ENCODE measurements at regions not wholly inside any gene's neighbourhood (a gene's known extent, or its start where the extent isn't known, plus 50 kb on each side); places are given as distances from the start of the nearest gene placed in this dataset.

DNA sequence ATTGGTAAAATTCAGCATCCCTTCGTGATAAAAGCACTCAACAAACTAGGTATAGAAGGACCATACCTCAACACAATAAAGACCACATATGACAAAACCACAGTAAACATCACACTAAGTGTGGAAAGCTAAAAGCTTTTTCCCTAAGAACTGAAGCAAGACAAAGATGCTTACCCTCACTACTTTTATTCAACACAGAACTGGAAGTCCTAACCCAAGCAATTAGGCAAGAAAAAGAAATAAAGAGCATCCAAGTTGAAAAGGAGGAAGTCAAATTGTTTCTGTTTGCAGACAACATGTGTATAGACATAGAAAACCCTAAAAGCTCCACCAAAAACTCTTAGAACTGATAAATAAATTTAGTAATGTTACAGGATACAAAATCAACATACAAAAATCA is 271.7 kb downstream of the RBM43 start:
- CTCF ChIA-PET = no interaction called here
- POLR2A ChIA-PET = no interaction called here

DNA sequence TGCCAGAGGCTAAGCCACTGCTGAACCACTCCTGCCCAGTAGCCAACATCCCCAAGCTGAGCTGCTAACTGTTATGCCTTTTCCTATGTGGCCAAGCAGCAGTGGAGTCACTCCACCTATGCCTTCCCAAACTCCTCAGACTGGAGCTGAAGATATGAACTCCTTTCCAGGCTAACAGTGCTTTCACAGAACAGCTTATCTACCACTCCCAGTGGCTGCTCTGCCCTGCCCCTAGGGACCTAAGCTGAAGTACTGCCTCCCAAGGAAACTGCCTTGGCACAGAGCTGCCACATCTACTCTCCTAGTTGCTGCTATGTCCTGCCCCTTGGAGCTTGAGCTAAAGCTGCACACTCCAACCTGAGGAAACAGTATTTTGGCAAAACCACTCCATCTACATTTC is 275.9 kb downstream of the RBM43 start:
- CTCF ChIA-PET = no interaction called here
- POLR2A ChIA-PET = no interaction called here

DNA sequence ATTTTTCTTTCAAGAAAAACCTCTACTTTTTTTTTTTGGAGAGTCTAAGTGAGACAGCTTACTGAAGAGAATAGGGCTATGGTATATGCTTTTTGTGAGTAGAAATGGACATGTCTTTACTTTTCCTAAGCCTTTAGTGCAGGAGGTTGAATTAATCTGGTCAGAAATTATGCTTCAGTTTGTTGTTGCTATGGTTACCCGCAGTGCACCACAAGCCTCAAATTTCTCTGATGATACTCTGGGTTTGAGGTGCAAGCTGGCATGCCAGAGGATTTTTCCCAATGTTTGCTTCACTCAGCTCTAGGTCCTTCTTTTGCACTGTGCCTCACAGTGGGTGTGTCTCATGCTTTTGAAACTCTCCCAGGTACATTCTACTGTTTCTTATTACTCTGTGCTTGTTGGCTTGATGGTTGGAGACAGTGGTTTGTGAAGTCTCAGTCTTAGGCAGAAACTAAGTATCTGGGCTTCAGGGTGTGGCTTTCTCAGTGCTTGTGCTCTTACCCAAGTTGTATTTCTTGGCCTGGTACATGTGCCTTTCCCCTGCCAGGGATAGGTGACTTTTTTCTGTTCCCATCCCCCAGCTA is 278.3 kb downstream of the RBM43 start:
- ChIA-PET POLR2A (no interaction called here), CTCF (no interaction called here)

DNA sequence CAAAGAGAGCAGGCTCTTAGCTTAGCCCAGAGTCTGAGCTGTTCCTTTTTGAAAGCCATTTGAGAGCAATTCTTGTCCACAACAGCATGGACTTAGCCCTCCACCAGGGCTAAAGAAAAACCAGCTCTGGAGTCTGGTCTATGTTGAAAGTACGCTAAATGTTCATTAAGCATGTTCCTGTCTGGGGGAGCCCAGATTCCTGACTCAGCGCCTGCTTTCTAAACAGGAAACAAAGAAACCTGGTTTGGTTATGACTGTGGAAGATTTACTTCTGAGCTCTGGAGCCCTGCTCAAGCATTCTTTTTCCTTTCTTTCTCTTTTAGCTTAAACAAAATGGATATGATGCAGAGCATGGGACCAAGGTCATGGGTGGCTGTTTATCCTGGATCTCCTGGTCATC is 279.8 kb downstream of the RBM43 start:
- POLR2A ChIA-PET = no interaction called here

DNA sequence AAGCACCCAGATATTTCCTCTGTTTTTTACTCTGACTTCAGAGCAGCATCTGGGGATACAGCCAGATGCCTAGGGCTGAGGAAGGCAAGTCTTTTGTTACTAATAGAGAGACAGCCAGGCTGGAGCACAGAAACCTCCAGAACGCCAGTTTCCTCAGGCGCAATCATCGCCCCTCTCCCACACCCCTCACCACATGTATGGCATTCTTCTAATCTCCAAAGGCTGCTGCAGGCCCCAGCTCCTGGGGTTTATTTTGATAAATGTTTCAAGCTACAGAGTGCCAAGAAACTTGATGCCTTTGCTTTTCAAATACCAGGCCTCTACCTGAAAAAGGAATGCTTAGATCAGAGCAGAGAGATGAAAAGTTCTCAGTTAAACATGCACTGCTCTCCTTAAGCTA is 283.6 kb downstream of the RBM43 start:
- ChIA-PET CTCF (no interaction called here), POLR2A (no interaction called here)

More for the DNA sequence above, 279.8 kb downstream of the RBM43 start:
- CTCF ChIA-PET = no interaction called here

DNA sequence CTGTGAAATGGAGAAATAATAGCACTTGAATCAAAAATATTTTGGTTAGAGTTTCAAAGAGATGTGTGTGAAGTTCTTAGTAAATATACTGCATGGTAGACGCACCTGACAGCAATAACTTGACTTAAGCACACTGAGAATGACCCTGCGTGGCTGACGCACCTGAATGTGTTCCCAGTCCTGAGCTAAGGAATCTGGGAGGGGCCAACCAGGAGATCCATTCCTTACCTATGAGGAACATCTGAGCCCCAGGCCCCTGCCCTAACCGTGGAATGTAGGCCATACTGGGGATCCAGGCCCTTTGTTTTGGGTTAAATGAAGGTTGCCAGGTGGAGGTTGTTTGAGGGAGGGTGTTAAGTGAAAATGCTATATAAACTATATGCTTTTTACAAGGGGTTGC is 284.4 kb downstream of the RBM43 start:
- CTCF ChIA-PET = no interaction called here

DNA sequence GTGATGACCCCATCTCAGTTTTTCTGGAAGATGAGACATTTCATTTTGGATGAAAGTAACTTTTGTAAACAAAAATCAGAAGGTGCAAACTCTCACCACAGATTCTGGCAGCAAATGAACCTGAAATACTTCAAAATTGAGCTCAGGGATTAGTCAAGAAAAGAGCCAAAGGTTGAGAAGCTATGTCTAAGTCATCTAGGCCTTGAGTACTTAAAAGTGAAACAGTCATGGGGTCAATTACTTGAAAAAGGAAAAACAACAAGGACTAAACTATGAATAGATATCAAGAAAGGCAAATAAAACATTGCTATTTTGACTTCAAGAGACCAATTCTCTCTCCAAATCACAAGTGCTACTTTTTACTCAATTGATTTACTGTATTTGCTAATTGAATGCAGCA is 285.1 kb downstream of the RBM43 start:
- ChIA-PET POLR2A (no interaction called here), CTCF (no interaction called here)

More for the DNA sequence above, 284.4 kb downstream of the RBM43 start:
- POLR2A ChIA-PET = no interaction called here

DNA sequence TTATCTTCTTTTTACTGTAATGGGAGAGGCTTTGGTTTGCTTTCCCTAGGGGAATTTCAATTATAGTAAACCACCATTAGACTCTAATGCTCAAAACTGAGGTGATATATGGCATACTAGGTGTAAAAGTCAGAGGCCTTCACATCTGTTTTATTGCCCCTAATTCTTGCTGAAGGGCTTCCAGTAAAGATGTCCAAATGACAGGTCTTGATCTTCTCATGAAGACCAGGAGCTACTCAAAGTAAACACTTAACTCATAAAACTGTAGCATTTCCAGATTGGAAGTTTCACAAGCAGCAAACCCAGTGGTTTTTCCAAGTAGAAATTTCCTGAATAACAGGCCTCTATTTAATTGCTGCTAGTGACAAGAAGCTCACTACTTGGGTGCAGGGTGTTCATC is 286.8 kb downstream of the RBM43 start:
- POLR2A ChIA-PET = no interaction called here
- CTCF ChIA-PET = no interaction called here

DNA sequence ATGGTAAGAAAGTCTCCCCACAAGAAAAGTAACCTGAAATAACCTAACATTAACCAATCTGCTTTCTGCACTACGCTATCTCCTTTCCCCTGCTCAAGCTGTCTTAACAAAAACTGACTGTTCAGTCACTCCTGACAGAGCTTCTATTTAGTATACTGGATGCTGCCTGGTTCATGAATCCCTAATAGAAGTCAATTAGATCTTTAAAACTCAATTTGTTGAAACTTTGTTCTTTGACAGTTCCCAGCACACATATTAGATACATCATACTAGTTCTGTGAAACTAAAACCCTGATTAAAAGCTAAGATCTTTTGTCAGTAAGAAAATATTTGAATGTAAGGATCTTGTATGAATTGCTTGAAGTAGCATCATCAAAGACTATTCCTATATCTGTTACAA is 287.4 kb downstream of the RBM43 start:
- POLR2A ChIA-PET = no interaction called here
- CTCF ChIA-PET = no interaction called here

DNA sequence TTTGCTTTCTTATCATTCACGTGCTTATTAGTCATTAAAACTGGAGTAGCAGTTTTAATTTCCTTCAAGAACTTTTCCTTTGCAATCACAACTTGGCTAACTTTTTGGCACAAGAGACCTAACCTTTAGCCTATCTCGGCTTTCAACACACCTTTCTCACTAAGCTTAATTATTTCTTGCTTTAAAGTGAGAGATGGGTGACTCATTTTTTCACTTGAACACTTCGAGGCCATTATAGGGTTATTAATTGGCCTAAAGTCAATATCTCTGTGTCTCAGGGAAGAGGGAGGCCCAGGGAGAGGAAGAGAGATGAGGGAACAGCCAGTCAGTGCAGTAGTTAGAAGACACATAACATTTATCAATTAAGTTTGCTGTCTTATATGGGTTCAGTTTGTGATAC is 289.8 kb downstream of the RBM43 start:
- ChIA-PET CTCF (no interaction called here), POLR2A (no interaction called here)

DNA sequence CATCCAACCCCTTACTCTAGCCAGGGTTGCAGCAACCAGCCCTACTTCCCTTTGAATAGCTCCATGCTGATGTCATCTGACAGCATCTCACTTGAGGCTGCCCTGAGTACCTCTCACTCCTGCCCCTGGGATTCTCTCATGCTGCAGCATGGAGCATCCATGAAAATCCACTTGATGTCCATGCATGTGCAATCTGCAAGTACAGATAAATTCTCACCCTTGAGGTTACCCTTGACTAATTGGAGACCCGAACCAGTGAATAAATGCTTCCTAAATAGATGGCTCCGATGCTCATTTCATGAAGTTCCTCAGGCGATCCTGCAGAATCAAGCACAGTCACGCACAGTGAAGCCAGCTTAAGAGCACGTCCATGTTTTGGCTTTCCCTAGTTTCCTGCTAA is 298.3 kb downstream of the RBM43 start:
- ChIA-PET POLR2A (no interaction called here), CTCF (no interaction called here)

DNA sequence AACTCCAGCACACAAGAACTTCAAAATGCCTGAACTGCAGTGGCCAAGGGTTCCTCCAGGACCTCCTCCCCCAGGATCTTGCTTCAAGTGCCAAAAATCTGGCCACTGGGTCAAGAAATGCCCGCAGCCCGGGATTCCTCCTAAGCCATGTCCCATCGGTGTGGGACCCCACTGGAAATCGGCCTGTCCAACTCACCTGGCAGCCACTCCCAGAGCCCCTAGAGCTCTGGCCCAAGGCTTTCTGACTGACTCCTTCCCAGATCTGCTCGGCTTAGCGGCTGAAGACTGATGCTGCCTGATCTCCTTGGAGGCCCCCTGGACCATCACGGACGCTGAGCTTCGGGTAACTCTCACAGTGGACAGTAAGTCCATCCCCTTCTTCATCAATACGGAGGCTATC is 306.4 kb downstream of the RBM43 start:
- CTCF ChIA-PET = no interaction called here

DNA sequence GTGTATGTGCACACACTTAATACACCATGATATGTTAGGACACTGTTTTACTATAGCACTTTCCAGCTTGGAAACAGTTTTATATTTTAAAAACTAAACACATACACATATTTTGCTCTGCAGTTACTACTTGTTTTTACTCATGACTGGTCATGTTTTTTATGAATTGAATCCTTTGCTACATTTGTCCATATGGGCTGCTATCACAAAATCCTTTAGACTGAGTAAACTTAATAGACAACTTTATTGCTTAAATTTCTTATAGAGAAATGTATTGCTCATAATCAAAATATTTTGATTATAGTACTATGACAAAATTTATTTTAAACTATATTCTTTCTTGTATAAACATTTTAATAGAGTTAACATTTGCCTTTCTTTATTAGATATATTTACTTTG is 314.8 kb downstream of the RBM43 start:
- CTCF ChIA-PET = no interaction called here
- POLR2A ChIA-PET = no interaction called here

More for the DNA sequence above, 306.4 kb downstream of the RBM43 start:
- POLR2A ChIA-PET = no interaction called here

DNA sequence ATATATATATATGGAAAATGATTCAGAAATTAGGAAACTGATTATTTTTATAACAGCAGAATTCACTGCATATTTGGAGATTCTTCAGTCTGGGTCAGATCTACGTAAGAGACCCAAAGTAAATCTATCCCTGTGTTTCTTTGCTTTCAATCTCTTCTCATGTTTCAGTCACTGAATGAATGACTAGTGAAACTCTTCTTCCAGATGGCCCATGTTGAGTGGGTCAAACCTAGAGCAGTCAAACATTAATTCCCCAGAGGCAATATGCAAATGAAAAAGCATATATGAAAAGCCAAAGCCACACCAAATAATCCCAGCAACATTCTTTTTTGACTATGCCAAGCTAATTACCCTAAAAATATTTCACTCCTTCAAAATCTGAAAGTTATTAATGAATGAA is 317.3 kb downstream of the RBM43 start:
- CTCF ChIA-PET = no interaction called here
- POLR2A ChIA-PET = no interaction called here

DNA sequence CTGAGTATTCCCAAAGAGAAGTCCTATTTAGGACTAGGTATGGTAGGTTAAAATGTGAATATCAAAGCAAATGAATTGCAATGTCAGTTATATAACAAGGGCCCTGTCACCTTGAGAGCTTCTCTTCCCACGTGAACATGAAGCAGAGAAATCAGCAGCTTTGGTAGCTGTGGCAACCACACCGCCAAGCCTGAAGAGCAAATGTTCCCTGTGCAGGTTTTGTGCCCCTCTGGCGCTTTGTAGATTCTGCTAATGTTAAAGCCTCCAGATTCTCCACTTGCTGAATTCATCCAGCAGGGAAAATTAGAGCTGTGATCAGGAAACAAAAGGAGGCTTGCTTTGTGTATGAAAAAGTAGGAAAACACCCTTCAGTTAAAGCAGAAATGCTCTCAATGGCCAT is 322.6 kb downstream of the RBM43 start:
- CTCF ChIA-PET = no interaction called here

DNA sequence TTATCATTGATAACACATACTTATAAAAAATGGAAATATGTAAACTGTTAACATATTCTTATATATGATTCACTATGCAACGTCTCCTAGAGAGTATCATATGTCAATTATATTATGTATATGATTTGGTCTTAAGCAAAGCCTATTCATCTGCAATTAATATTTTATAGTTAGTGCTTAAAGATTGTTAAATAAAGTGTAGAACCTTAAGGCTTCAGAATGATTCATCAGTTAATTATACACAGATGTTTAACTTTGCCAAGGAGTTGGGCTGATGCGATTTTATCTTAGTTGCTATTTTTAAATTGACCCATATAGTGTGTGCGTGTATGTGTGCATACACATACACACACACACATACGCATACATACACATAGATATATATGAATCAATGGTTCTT is 323.1 kb downstream of the RBM43 start:
- POLR2A ChIA-PET = no interaction called here
- CTCF ChIA-PET = no interaction called here

More for the DNA sequence above, 322.6 kb downstream of the RBM43 start:
- POLR2A ChIA-PET = no interaction called here

DNA sequence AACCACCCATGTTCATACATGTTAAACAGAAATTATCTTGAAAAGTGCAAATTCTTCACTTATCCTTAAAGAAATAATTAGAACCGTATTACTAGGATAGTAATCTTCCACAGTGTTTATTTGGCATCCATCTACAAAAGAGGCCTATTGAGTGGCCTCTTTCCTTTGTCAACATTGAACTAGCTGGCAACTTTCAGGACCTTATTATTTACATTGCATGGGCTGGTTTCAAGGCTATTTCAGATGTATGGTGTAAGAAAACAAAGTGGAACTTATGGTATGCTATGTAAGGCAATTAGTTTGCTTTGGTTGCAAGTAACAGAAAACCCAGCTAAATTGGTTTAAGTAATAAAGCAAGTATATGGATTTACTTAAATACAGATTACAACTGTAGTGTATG is 324.6 kb downstream of the RBM43 start:
- CTCF ChIA-PET = no interaction called here
- POLR2A ChIA-PET = no interaction called here

DNA sequence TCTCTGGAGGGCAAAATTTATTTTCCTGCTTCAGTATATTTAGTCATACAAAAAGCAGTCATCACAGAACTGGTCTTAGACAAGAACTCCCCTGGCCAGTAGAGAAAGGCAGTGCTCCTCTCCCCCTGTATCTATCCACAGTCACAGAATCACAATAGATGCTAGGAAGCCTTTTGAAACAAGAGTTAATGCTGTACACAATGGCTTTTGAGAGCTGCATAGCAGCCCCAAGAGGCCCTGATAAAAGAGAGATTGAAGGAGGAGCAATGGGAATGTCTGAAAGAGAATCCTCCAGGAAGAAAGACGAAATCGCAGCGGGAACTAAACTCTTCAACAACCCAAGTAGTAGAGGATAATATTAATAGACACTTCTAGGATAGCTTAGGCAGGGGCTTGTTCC is 330.2 kb downstream of the RBM43 start:
- POLR2A ChIA-PET = no interaction called here
- CTCF ChIA-PET = no interaction called here

DNA sequence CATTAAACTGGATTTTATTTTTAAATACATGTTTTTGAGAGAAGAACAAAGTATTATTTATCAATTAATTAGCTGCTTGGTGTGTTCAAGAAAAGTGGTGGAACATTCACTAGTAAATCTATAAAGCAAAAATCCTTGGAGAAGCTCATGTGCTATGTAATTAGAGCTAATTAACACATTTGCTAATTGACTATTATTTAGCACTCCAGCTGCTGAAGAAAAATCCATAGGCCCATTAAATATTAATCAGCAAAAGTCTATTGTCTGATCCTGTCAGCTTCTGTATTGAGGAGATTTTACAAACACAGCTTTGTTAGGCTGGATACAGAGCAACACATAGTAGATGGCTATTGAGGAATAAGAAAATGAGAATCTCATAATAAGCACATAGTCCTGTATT is 336.1 kb downstream of the RBM43 start:
- CTCF ChIA-PET = no interaction called here
- POLR2A ChIA-PET = no interaction called here

DNA sequence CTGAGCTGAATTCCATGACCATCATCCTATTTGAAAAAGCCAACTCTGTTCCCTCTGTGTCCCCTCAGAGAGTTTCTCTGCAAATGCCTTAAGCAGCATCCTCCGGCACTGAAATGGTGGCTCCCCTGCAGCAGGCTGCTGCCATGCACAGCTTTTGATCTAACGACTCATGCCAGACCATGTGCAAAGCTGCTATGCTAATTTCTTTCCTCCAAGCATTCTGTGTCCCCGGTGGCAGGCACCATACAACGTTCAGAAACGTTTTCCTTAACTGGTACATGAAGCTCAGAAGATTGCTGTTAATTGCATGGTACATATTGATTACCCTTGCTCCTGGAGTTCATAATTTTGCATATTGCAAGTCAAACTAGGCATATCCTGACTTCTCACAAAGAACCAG is 336.8 kb downstream of the RBM43 start:
- ChIA-PET POLR2A (no interaction called here), CTCF (no interaction called here)

DNA sequence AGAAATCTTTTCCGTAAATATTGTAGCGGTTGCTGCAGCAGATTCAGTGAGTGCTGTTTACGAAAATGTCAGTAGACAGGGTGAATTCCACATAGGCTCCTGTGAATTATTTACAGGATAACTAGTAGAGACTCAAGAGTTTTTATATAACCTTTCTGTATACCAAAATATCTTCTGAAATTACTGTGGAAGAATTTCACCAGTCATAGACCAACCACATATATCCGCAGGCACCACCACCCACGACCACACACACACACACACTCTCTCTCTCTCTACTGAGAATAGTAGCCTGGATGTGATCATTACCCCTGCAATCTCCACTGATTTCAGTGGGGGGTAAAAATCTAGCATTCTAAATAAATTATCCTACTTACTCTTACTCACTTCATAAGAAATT is 341.8 kb downstream of the RBM43 start:
- ChIA-PET POLR2A (no interaction called here), CTCF (no interaction called here)

DNA sequence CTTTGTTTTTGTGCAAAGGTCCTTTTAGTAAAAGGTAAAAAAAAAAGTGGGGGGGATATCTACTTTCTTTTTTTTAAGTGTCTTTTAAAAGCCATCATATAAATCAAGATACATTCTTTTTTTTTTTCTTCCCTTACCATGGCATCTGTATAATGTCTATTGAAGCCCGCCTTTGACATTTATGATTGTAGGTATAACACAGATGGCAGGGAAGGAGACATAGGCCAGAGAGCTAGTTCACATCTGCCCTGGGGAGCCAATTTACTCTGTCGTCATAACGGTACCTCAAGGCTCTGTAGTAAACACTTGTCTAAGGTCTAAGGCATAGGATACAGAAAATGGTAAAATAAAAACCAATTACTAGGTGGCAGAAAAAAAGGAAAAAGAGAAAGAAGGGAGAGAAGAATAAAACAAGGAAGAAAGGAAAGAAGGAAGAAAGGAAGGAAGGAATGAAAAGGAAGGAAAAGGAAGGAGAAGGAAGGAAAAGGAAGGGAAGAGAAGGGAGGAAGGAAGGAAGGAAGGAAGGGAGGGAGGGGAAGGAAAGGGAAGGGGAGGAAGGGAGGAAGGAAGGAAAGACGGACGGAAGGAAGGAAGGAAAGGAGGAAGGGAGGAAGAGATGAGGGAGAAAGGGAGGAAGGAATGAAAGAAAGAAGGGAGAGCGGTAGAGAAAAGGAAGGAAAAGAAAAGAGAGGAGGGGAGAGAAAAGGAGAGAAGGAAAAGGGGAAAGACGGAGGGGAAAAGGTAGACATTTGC is 343.5 kb downstream of the RBM43 start:
- ChIA-PET CTCF (no interaction called here), POLR2A (no interaction called here)
